Stomach (tissue), 8 donors: ENCODE measurements at regions not wholly inside any gene's neighbourhood (a gene's known extent, or its start where the extent isn't known, plus 50 kb on each side); places are given as distances from the start of the nearest gene placed in this dataset.
A peak's percentile ranks its signal among the peaks of the same experiment; 100 is the strongest.

Experiments
- DNase-seq, 2 donors: peaks; one replicate each; pipeline versions ENCODE4 v3.0.0 to v3.0.0-alpha.2; 2013 to 2019
- H3K27ac ChIP-seq, 5 donors: fragments of 200-600 bp in 4 of 5; sonication (generic) in 4 of 5; one replicate each; pipeline ENCODE4 v1.5.1; 2013 to 2019; ENCODE audit warnings: mild to moderate bottlenecking in 1 of 5, moderate library complexity in 1 of 5
- H3K27me3 ChIP-seq, 3 donors: fragments of 200-600 bp; sonication (generic); one replicate each; pipeline ENCODE4 v1.5.1; 2017 to 2019; ENCODE audit warnings: mixed run types in 1 of 3
- H3K36me3 ChIP-seq, 4 donors: fragments of 200-600 bp; sonication (generic); 1 replicate in 3 of 4; 2 replicates in 1 of 4; pipeline ENCODE4 v1.5.1; 2016 to 2019
- H3K4me1 ChIP-seq, 4 donors: fragments of 200-600 bp; sonication (generic); one replicate each; pipeline ENCODE4 v1.5.1; 2016 to 2019
- H3K4me3 ChIP-seq, 4 donors: fragments of 200-600 bp; sonication (generic) in 3 of 4; one replicate each; pipeline ENCODE4 v1.5.1; 2016 to 2019; ENCODE audit warnings: mild to moderate bottlenecking in 1 of 4
- H3K9me3 ChIP-seq, 4 donors: fragments of 200-600 bp; sonication (generic); one replicate each; pipeline ENCODE4 v1.5.1; 2016 to 2019
- CTCF ChIP-seq, 7 experiments: fragments of 450-650 bp in 4 of 7; fragments of 200-600 bp in 3 of 7; sonication (generic) in 3 of 7; IDR thresholded peaks; one replicate each; pipeline ENCODE4 v1.5.1; 2016 to 2019; ENCODE audit warnings: antibody characterized with exemption in 7 of 7, control low read depth in 2 of 7, mild to moderate bottlenecking in 1 of 7
- EP300 ChIP-seq: sonication (generic); formaldehyde crosslinking; IDR thresholded peaks from one replicate; pipeline ENCODE4 v1.6.1; 2017; ENCODE audit warnings: antibody characterized with exemption
- POLR2A ChIP-seq, 4 donors: fragments of 450-650 bp; IDR thresholded peaks; one replicate each; pipeline ENCODE4 v1.6.1; 2016; ENCODE audit warnings: antibody characterized with exemption in 4 of 4, control low read depth in 2 of 4, mild to moderate bottlenecking in 1 of 4, moderate library complexity in 1 of 4
- POLR2AphosphoS5 ChIP-seq, 3 donors: sonication (generic); formaldehyde crosslinking; IDR thresholded peaks; one replicate each; pipeline ENCODE4 v1.6.1; 2016; ENCODE audit warnings: antibody characterized with exemption in 3 of 3
- WGBS, 5 donors: extraction: QIAGEN DNeasy Blood & Tissue Kit in 3 of 5; methylation state at CpG; one replicate each; pipeline versions ENCODE4 v1.1.5 to v1.1.7; 2013 to 2018; 5-methylcytosine and 5-hydroxymethylcytosine counted together
- intact Hi-C: fragments of 100-400 bp; cut with DNase I; formaldehyde crosslinking; loops from one replicate; pipeline ENCODE4 v1.15.1; 2023; ENCODE audit warnings: low total_unique reads
- donor health status: healthy with polysubstance abuse.
- donor health status: Bipolar disorder and iron deficiency.
- donor health status: healthy.

- TF ChIP-seq POLR2AphosphoS5 (IDR thresholded peaks at IDR 0.05) (no peak), CTCF (IDR thresholded peaks at IDR 0.05) (no peak), EP300 (no peak), POLR2A (IDR thresholded peaks at IDR 0.05) (no peak)
- H3K4me1 ChIP-seq = peaks cover 0 to 9% (median 4%) of the 10 kb centered on the region in 4 donors
- H3K27ac ChIP-seq = no peak overlapping the region
- H3K9me3 ChIP-seq = peaks cover 0 to 12% (median 11%) of the 10 kb centered on the region in 4 donors
- H3K36me3 ChIP-seq = no peaks in the 10 kb centered on the region
- no peak overlapping the region for H3K4me3 ChIP-seq
- intact Hi-C loops = no loop called here
- 82 to 93% (median 87%) methylated on average over 2 of the region's 2 CpGs for WGBS, 5 donors
- no peaks in the 10 kb centered on the region for H3K27me3 ChIP-seq
- no peak for DNase-seq
Measured at GRCh38 chr14:82309199-82309598, 775.5 kb upstream of the SEL1L start.

- WGBS, 5 donors = 0 to 19% (median 8%) methylated on average over 1 of the region's 1 CpG
- peak in 1 of 2 donors; percentile 73 for DNase-seq
- H3K36me3 ChIP-seq = no peaks in the 10 kb centered on the region
- H3K27me3 ChIP-seq = no peaks in the 10 kb centered on the region
- intact Hi-C loops = no loop called here
- H3K9me3 ChIP-seq = peaks cover 0 to 12% (median 11%) of the 10 kb centered on the region in 4 donors
- H3K4me1 ChIP-seq = peaks cover 0 to 13% (median 8%) of the 10 kb centered on the region in 4 donors
- no peak overlapping the region for H3K4me3 ChIP-seq
- no peak overlapping the region for H3K27ac ChIP-seq
- TF ChIP-seq EP300 = no peak
- no peak for TF ChIP-seq POLR2AphosphoS5 (IDR thresholded peaks at IDR 0.05)
Measured at GRCh38 chr14:82313889-82314288, 780.2 kb upstream of the SEL1L start.

- Histone ChIP-seq H3K4me1 (no peaks in the 10 kb centered on the region), H3K27me3 (no peaks in the 10 kb centered on the region), H3K4me3 (no peak overlapping the region), H3K27ac (no peak overlapping the region), H3K9me3 (peaks cover 0 to 21% (median 19%) of the 10 kb centered on the region in 4 donors), H3K36me3 (no peaks in the 10 kb centered on the region)
- 51 to 69% (median 62%) methylated on average over 4 of the region's 4 CpGs for WGBS, 5 donors
- TF ChIP-seq POLR2AphosphoS5 (IDR thresholded peaks at IDR 0.05) = no peak
- TF ChIP-seq POLR2A (IDR thresholded peaks at IDR 0.05) = no peak
- TF ChIP-seq CTCF (IDR thresholded peaks at IDR 0.05) = no peak
- TF ChIP-seq EP300 = no peak
- no peak for DNase-seq
- intact Hi-C loops = no loop called here
Measured at GRCh38 chr14:82328442-82328841, 794.8 kb upstream of the SEL1L start.

GRCh38 chr14:82341261-82341810 is 807.7 kb upstream of the SEL1L start:
- Histone ChIP-seq H3K27ac (no peak overlapping the region), H3K36me3 (no peaks in the 10 kb centered on the region), H3K4me3 (no peak overlapping the region), H3K4me1 (no peaks in the 10 kb centered on the region), H3K9me3 (peaks cover 0 to 7% (median 0%) of the 10 kb centered on the region in 4 donors), H3K27me3 (no peaks in the 10 kb centered on the region)
- 62 to 84% (median 73%) methylated on average over 2 of the region's 2 CpGs for WGBS, 5 donors
- TF ChIP-seq POLR2AphosphoS5 (IDR thresholded peaks at IDR 0.05) = no peak
- TF ChIP-seq CTCF (IDR thresholded peaks at IDR 0.05) = no peak
- no peak for TF ChIP-seq POLR2A (IDR thresholded peaks at IDR 0.05)
- no peak for TF ChIP-seq EP300
- intact Hi-C loops = no loop called here
- peak in 1 of 2 donors; percentile 19 for DNase-seq

- H3K27ac ChIP-seq = no peak overlapping the region
- no peaks in the 10 kb centered on the region for H3K36me3 ChIP-seq
- TF ChIP-seq POLR2A (IDR thresholded peaks at IDR 0.05) = no peak
- TF ChIP-seq EP300 = no peak
- TF ChIP-seq CTCF (IDR thresholded peaks at IDR 0.05) = no peak
- no peak for TF ChIP-seq POLR2AphosphoS5 (IDR thresholded peaks at IDR 0.05)
- no peaks in the 10 kb centered on the region for H3K4me1 ChIP-seq
- peaks cover 0 to 7% (median 0%) of the 10 kb centered on the region in 4 donors for H3K9me3 ChIP-seq
- H3K4me3 ChIP-seq = no peak overlapping the region
- DNase-seq = no peak
- intact Hi-C loops = no loop called here
- H3K27me3 ChIP-seq = no peaks in the 10 kb centered on the region
Measured at GRCh38 chr14:82342596-82342995, 808.9 kb upstream of the SEL1L start.
